Gastroesophageal sphincter (tissue), 4 donors: ENCODE measurements at regions not wholly inside any gene's neighbourhood (a gene's known extent, or its start where the extent isn't known, plus 50 kb on each side); places are given as distances from the start of the nearest gene placed in this dataset.

Experiments used
- ATAC-seq: fragments of 150-250 bp; one replicate; pipeline ENCODE4 v1.9.1; 2016; ENCODE audit warnings: mild to moderate bottlenecking, moderate library complexity
- H3K27ac ChIP-seq, 4 donors: fragments of 200-600 bp; sonication (generic) in 3 of 4; 1 replicate in 3 of 4; 2 replicates in 1 of 4; pipeline ENCODE4 v1.5.1; 2016 to 2019
- H3K27me3 ChIP-seq: fragments of 200-600 bp; sonication (generic); one replicate; pipeline ENCODE4 v1.5.1; 2019
- H3K36me3 ChIP-seq, 2 donors: fragments of 200-600 bp; sonication (generic); one replicate each; pipeline ENCODE4 v1.5.1; 2019; ENCODE audit warnings: control low read depth in 1 of 2
- H3K4me1 ChIP-seq, 3 donors: fragments of 200-600 bp; sonication (generic); 1 replicate in 2 of 3; 2 replicates in 1 of 3; pipeline ENCODE4 v1.5.1; 2016 to 2019; ENCODE audit warnings: control low read depth in 2 of 3
- H3K4me3 ChIP-seq, 2 donors: fragments of 200-600 bp; sonication (generic); one replicate each; pipeline ENCODE4 v1.5.1; 2019; ENCODE audit warnings: mild to moderate bottlenecking in 1 of 2, moderate library complexity in 1 of 2
- H3K9me3 ChIP-seq, 3 donors: fragments of 200-600 bp; sonication (generic); one replicate each; pipeline ENCODE4 v1.5.1; 2017 to 2019; ENCODE audit warnings: control low read depth in 2 of 3
- CTCF ChIP-seq, 4 experiments: fragments of 200-600 bp in 2 of 4; fragments of 450-650 bp in 2 of 4; sonication (generic) in 1 of 4; IDR thresholded peaks; one replicate each; pipeline ENCODE4 v1.5.1; 2017 to 2019; ENCODE audit warnings: antibody characterized with exemption in 4 of 4, mild to moderate bottlenecking in 2 of 4, moderate library complexity in 2 of 4
- EP300 ChIP-seq: sonication (generic); formaldehyde crosslinking; IDR thresholded peaks from one replicate; pipeline ENCODE4 v1.6.1; 2017; ENCODE audit warnings: antibody characterized with exemption, mild to moderate bottlenecking
- POLR2A ChIP-seq, 2 donors: fragments of 450-650 bp; IDR thresholded peaks; one replicate each; pipeline ENCODE4 v1.6.1; 2017; ENCODE audit warnings: antibody characterized with exemption in 2 of 2, mild to moderate bottlenecking in 2 of 2, moderate library complexity in 1 of 2
- POLR2AphosphoS5 ChIP-seq: sonication (generic); formaldehyde crosslinking; IDR thresholded peaks from one replicate; pipeline ENCODE4 v1.6.1; 2017; ENCODE audit warnings: antibody characterized with exemption
- WGBS, 2 donors: methylation state at CpG; one replicate each; pipeline ENCODE4 v1.1.5; 2018; ENCODE audit warnings: low coverage in 1 of 2; 5-methylcytosine and 5-hydroxymethylcytosine counted together

- Histone ChIP-seq H3K4me3 (no peak overlapping the region), H3K27me3 (no peaks in the 10 kb centered on the region), H3K9me3 (peaks cover 0 to 14% (median 0%) of the 10 kb centered on the region in 3 donors), H3K27ac (no peak overlapping the region), H3K4me1 (no peaks in the 10 kb centered on the region), H3K36me3 (no peaks in the 10 kb centered on the region)
- TF ChIP-seq CTCF (IDR thresholded peaks at IDR 0.05), result no peak
- no peak for TF ChIP-seq EP300
- TF ChIP-seq POLR2A (IDR thresholded peaks at IDR 0.05), result no peak
- no peak for TF ChIP-seq POLR2AphosphoS5
- ATAC-seq, result no peak
- 88 to 96% methylated on average over 4 to 5 of the region's 5 CpGs for WGBS, 2 donors
These were observed 158.0 kb downstream of the SEC14L1 start for GRCh38 chr17:77298811-77299210.

- WGBS, 2 donors, result 94 to 100% methylated on average over 1 to 5 of the region's 6 CpGs
- Histone ChIP-seq H3K36me3 (no peaks in the 10 kb centered on the region), H3K9me3 (peaks cover 0 to 14% (median 0%) of the 10 kb centered on the region in 3 donors), H3K4me3 (no peak overlapping the region), H3K27me3 (no peaks in the 10 kb centered on the region), H3K27ac (no peak overlapping the region), H3K4me1 (no peaks in the 10 kb centered on the region)
- no peak for ATAC-seq
- TF ChIP-seq CTCF (IDR thresholded peaks at IDR 0.05) (no peak), EP300 (no peak), POLR2AphosphoS5 (no peak)
These were observed 158.7 kb downstream of the SEC14L1 start for GRCh38 chr17:77299256-77300015.

- Histone ChIP-seq H3K4me3 (no peak overlapping the region), H3K27me3 (no peaks in the 10 kb centered on the region), H3K4me1 (no peaks in the 10 kb centered on the region), H3K36me3 (no peaks in the 10 kb centered on the region), H3K9me3 (peaks cover 0 to 14% (median 0%) of the 10 kb centered on the region in 3 donors), H3K27ac (no peak overlapping the region)
- WGBS, 2 donors, result 100% methylated on average over 2 of the region's 4 CpGs; no CpG with 5 or more reads in 1 of the 2 donors
- TF ChIP-seq EP300, result no peak
- no peak for TF ChIP-seq POLR2A (IDR thresholded peaks at IDR 0.05)
- TF ChIP-seq CTCF (IDR thresholded peaks at IDR 0.05), result no peak
- TF ChIP-seq POLR2AphosphoS5, result no peak
- no peak for ATAC-seq
These were observed 159.4 kb downstream of the SEC14L1 start for GRCh38 chr17:77300016-77300686.

GRCh38 chr17:77301694-77302266 is 161.0 kb downstream of the SEC14L1 start:
- no peaks in the 10 kb centered on the region for H3K36me3 ChIP-seq
- H3K27ac ChIP-seq, result no peak overlapping the region
- no peak for TF ChIP-seq CTCF (IDR thresholded peaks at IDR 0.05)
- ATAC-seq, result no peak
- H3K4me3 ChIP-seq, result no peak overlapping the region
- no peaks in the 10 kb centered on the region for H3K27me3 ChIP-seq
- H3K9me3 ChIP-seq, result peaks cover 0 to 14% (median 0%) of the 10 kb centered on the region in 3 donors
- WGBS, 2 donors, result 90% methylated on average over 4 of the region's 8 CpGs; no CpG with 5 or more reads in 1 of the 2 donors
- no peaks in the 10 kb centered on the region for H3K4me1 ChIP-seq

- peaks cover 0 to 14% (median 0%) of the 10 kb centered on the region in 3 donors for H3K9me3 ChIP-seq
- no peaks in the 10 kb centered on the region for H3K4me1 ChIP-seq
- no peak for ATAC-seq
- TF ChIP-seq POLR2AphosphoS5 (no peak), CTCF (IDR thresholded peaks at IDR 0.05) (no peak), EP300 (no peak), POLR2A (IDR thresholded peaks at IDR 0.05) (no peak)
- H3K27ac ChIP-seq, result no peak overlapping the region
- no peaks in the 10 kb centered on the region for H3K36me3 ChIP-seq
- H3K4me3 ChIP-seq, result no peak overlapping the region
- H3K27me3 ChIP-seq, result no peaks in the 10 kb centered on the region
- 57 to 96% methylated on average over 1 to 7 of the region's 8 CpGs for WGBS, 2 donors
These were observed 161.9 kb downstream of the SEC14L1 start for GRCh38 chr17:77302682-77303081.
